NCI-H1105 treated with DMSO at 0.1 percent for 48 hours (cell line): ENCODE measurements at regions not wholly inside any gene's neighbourhood (a gene's known extent, or its start where the extent isn't known, plus 50 kb on each side); places are given as distances from the start of the nearest gene placed in this dataset.
"Not testable (repeated sequence)": the region's sequence is repeated elsewhere in the genome, so short reads cannot be mapped to it uniquely, and the experiment has no call there.

ENCODE experiments used
- DNase-seq: peaks from one replicate; lab custom pipeline; 2025; lab: John Stamatoyannopoulos, UW

- DNase-seq, result no peak
These were observed 110.0 kb upstream of the MEF2A start for GRCh38 chr15:99455789-99456160.

DNA sequence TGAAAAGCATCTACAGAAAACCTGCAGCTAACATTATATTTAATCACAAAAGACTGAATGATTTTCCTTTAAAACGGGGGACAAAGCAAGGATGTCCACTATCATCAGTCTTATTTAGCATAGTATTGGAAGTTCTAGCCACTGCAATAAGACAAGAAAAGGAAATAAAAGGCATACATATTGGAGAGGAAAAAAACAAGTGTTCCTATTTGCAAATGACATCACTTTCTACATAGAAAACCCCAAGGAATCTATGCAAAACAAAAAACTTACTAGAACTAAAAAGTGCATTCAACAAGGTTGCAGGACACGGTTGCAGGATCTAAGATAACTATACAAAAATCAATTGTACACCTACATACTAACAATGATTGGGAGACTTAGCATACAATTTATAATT lies 101.6 kb upstream of the MEF2A start:
- no peak for DNase-seq

DNA sequence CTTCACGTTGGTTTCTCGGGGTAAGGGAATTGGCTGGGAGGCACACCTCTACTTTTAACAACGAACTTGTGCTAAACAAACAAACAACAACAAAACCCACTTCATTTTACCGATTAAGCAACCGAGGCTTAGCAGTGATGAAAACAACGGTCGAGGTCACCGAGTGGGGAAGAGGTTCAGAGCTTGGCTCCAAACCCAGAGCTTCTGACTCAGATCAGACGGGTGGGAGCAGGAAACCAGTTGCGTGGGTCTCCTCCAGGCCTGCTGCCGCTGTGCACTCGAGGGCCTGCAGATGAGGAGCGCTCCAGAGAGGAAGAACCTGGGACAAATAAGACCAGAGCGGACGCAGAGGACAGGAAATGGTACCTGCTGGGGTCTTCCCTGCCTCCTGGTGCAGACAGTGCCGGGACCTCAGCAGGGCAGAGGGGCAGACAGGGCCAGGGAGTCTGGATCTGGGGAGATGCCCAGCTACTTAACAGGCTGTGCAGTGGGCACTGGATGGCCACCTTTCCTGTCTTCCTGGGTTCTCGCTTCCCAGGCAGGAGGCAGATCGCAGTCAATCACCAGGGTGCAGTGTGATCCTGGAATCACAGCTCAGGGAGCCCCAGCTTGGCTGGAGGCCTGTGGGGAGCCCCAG lies 99.0 kb upstream of the MEF2A start:
- no peak for DNase-seq

DNA sequence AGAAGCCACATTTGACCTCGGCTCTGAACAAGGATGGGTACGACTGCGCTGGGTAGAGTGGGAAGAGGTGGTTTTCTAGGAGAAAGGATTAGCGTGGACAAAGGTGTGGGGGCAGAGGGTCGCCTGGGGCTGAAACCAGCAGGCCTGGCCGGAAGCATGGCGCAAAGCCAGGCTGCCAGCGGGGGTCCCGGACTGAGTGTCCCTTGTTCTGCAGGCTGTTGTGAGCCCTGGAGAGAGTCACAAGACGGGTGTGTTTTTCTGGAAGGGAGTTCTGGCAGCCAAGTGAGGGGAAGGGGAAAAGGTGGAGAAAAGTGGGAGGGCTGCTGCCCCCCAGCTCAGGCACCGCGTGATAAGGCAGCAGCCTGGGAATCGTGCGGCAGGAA lies 98.5 kb upstream of the MEF2A start:
- DNase-seq, result no peak

GRCh38 chr15:99467853-99468464 lies 97.8 kb upstream of the MEF2A start:
- DNase-seq, result no peak

DNA sequence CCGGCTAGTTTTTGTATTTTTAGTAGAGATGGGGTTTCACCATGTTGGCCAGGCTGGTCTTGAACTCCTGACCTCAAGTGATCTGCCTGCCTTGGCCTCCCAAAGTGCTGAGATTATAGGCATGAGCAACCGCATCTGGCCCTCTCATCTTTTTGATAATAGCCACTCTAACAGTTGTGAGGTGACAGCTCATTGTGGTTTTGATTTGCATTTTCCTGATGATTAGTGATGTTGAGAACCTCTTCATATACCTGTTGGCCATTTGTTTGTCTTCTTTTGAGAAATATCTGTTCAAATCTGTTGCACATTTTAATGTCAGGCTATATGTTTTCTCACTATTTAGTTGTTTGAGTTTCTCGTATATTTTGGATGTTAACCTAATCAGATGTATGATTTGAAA lies 95.6 kb upstream of the MEF2A start:
- DNase-seq, result not testable (repeated sequence)

GRCh38 chr15:99472416-99473145 lies 93.2 kb upstream of the MEF2A start:
- no peak for DNase-seq

DNA sequence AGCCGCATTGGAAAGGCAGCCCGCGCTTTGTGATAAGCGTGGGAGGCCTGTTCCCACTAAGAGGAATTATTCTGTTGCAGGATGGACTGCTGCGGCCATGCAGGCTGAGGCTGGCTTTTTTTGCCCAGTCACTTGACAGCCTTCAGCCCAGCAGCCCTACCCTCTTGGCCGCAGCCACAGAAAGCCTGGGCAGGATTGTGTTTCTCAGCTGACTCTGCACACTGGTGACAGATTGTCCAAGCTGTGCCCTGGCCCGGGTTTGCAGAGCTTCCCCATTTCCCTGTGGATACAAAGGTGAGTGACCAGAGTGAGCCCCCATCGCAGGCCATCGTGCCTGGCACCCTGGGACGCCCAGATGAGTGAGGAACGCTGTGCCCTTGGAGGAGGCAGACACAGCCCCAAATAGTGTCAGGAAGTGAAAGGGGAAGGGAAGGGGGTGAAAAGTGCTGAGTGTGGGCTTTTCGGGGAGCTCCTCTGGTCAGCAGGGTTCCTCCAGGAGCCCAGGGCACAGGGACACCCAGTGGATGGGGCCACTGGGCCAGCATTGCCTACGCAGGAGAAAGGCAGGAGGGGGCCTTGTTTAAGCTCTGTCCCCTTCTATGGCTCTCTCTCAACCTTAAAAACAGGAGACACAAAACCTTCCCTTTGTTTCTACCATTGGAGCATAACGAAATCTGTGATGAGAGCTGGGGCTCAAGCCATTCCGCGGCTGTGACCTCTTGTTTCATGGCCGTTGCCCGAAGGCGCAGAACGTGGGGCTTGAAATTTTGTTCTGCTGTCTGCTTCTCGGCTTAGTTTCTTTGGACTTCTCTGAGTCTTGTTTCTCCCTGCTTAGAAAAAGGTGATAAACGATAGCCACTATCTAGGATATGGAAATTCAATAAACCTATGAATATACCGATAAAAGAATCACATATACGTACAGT lies 91.5 kb upstream of the MEF2A start:
- no peak for DNase-seq

DNA sequence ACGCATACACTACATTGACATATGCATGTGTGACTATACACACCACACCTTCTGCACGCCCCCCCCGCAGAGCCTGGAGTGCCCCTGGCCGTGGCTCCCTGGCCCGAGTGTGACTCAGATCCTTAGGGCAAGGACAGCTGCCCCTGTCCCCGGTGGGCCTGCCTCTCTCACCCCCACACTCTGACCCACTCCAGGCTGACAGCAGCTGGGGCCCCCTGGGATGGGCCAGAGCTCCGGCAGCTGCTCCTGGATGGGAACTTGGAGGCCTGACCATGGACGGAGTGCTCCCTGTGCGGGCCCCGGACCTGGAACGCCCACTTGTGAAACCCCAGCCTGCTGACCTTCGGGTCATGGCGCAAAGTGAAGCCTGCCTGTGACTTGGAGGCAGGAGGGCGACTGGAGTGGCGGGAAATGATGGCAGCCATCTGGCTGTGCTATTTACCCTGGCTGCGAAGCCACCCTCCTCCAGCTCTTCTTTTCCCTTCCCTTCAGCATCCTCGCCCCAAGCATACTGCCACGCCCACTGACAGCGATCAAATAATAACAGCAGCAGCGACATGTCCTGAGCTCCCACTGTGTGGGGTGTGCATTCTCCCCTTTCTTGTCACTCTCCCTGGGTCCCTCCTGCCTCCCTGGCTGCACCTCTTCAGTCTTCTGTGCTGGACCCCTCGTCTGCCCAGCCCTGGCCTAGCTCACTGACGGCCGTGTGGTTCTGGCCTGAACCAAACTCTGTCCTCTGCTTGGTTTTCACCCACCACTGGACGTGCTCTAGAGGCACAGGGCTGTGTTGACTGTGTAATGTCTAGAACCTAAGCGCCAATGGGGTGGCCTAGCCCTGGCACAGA lies 90.7 kb upstream of the MEF2A start:
- no peak for DNase-seq

DNA sequence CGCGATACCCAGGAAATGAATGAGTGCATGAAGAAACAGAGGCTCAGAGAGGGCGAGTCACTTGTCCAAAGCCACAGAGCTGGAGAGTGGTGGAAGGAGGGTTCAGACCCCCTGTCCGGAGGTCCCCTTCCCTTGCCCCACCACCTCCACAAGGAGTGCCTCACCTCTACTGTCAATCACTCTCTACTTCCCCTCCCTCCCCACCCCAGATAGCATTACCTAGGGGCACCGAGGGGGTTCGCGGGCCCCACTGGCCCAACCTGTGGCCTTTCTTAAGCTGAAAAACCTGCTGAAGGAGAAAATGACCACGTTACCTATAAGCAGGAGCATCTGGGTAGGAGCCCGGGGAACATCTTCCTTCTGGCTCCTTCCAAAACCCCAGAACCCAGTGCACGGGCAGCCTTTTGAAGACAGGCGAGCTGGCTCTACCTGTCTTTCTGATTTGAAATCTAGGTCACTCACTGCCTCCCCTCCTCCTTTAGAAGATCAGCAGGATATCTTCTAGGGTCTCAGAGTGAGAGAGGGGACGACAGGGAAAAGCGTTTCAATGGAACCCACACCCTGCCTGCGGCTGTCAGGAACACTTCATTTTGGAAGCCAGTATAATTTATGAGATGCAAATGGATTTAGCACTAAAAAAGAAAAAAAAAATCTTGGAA lies 89.9 kb upstream of the MEF2A start:
- DNase-seq, result no peak

GRCh38 chr15:99476413-99477222 lies 89.2 kb upstream of the MEF2A start:
- no peak for DNase-seq

DNA sequence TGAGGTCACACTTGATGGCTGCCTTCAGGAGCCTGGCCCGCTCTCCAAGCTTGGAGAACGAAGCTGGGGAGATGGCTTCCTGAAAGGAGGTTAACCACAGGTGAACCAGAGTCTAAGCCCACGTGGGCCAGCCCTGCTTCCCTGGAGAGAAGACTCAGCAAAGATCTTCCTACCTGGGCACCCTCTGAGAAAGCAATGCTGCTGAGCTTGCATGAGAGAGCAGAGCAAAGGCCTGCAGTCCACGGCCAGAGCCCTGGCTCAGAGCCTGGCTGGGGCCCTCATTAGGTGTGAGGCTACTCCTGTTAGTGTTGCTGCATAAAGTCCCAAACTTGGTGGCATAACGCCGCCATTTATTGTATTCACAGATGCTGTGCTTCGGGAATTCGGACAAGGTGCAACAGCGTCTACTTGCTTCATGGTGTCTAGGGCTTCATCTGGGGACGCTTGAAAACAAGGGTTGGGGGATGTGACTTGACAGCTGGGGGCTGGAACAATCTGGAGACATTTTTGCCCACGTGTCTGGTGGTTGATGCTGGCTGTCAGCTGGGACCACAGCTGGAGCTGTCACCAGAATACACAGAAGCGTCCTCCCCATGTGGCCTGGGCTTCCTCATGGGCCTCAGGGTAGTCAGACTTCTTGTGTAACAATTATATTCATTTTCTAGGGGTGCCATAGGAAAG lies 87.9 kb upstream of the MEF2A start:
- no peak for DNase-seq

GRCh38 chr15:99478977-99479376 lies 86.8 kb upstream of the MEF2A start:
- no peak for DNase-seq

DNA sequence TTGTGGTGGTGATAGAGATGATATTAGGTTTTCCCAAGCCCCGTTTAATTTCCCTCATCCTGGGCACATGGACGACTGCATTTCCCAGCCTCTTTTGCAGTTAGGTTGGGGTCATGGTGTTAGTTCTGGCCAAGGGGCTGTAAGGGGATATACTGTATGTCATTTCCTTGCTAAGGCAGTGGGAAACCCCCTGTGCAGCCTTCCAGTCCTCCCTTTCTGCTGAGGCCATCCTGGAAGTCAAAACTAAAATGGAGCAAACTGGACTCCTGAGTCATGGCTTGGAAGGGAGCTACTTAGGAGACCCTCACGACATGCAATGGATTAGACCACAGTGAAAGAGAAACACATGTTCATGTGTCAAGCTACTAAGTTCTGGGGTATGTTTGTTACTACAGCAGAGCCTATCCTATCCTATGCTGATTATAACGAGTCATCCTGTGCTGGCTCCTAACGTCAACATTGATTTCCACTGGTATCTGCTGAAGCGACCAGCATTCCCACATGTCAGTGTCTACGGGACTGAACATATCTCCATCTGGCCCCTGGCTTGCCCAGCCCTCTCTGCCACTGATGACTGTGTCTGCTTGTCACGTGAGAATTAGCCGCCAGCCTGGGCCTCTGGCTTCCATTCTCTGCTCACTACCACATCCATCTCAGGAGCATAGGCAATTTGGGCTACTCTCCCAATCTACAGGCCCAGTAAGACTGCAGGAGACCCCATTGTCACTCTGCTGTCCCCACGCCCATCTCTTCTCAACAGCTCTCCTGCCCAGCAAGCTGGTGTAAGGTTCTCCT lies 85.6 kb upstream of the MEF2A start:
- no peak for DNase-seq

DNA sequence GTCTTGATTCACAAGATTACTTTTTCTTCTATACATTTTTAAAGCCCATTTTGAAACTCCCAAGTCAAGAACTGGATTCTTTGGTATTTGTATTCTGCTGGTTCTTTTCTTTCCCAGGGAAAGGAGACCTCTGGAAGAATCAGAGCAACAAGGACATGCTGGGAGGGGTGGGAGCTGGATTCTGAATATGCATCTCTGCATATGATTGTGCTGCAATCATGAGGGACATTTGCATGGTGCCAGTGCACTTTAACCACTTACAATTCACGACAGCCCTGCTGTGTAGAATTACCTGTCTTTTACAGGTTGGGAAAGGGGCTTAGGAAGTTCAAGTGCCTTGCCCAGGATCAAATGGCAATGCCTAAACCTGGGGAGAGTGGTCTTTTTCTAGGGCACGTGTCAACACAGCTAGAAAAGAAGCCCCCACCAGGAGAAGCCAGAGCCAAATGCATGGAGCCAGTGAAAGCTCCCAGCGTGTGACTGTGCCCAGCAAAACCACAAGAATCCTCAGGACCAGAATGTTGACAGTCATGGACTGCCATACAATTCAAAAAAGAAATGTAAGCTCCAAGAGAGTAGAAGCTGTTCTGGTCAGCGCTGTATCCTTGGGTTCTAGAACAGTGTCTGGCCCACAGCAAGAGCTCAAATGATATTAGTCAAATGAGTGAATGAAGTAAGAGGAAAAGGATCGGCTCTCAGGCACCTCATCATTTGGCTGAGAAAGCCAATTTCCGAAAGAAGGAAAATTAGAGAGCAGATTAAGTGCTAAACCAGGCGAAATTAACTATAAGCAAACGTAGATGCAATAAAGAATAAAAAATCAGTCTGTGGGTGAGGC lies 84.5 kb upstream of the MEF2A start:
- DNase-seq, result no peak

- DNase-seq, result no peak
These were observed 83.9 kb upstream of the MEF2A start for GRCh38 chr15:99481951-99482230.

DNA sequence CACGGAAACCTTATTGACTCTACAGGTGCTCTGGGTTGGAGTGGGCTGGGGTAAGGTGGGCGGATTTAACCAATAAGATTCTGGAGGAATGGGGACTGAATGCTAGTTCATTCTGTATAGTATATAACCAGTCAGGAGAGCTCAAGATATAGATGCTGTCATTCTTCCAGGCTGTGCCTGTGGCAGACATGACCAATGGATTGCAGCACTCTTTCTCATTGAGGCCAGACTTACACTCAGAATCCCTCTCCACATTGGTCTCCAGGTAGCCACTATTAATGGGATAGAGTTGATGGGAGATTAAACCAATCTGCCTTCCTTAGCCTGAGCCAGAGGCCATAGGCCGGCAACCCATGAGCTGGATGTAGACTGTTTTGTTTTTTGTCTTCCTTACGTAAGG lies 82.8 kb upstream of the MEF2A start:
- DNase-seq, result no peak
